Lower leg skin (tissue), 3 donors: ENCODE measurements at regions not wholly inside any gene's neighbourhood (a gene's known extent, or its start where the extent isn't known, plus 50 kb on each side); places are given as distances from the start of the nearest gene placed in this dataset.

Experiments used
- CTCF ChIP-seq, 3 donors: fragments of 450-650 bp; IDR thresholded peaks; one replicate each; pipeline ENCODE4 v1.5.1; 2016; ENCODE audit warnings: antibody characterized with exemption in 3 of 3, mild to moderate bottlenecking in 3 of 3, moderate library complexity in 2 of 3
- POLR2A ChIP-seq, 2 donors: fragments of 450-650 bp; IDR thresholded peaks; one replicate each; pipeline ENCODE4 v1.6.1; 2016 to 2017; ENCODE audit warnings: antibody characterized with exemption in 2 of 2, mild to moderate bottlenecking in 1 of 2, moderate library complexity in 1 of 2

GRCh38 chr6:22073516-22074198 lies 223.2 kb downstream of the PRL start:
- no peak for TF ChIP-seq CTCF (IDR thresholded peaks at IDR 0.05)
- TF ChIP-seq POLR2A (IDR thresholded peaks at IDR 0.05): no peak
